Suppressor macrophage treated with lipopolysaccharide for 1 hour (primary cell): ENCODE measurements at regions not wholly inside any gene's neighbourhood (a gene's known extent, or its start where the extent isn't known, plus 50 kb on each side); places are given as distances from the start of the nearest gene placed in this dataset.
"Not testable (repeated sequence)": the region's sequence is repeated elsewhere in the genome, so short reads cannot be mapped to it uniquely, and the experiment has no call there.

Experiments used
- DNase-seq, 3 donors: peaks; one replicate each; pipeline ENCODE4 v3.0.0-alpha.2; 2020 to 2022

GRCh38 chr20:63145156-63145555 is 70.8 kb downstream of the YTHDF1 start:
- DNase-seq = no peak

- no peak for DNase-seq
Observed at GRCh38 chr20:63142933-63143332, 73.0 kb downstream of the YTHDF1 start.

- no peak for DNase-seq
Observed at GRCh38 chr20:63141531-63141930, 74.4 kb downstream of the YTHDF1 start.

- DNase-seq = no peak
Observed at GRCh38 chr20:63140514-63141433, 75.2 kb downstream of the YTHDF1 start.

GRCh38 chr20:63139837-63140236 is 76.1 kb downstream of the YTHDF1 start:
- DNase-seq = no peak

- DNase-seq = no peak
Observed at GRCh38 chr20:63139356-63139755, 76.6 kb downstream of the YTHDF1 start.

- DNase-seq = no peak
Observed at GRCh38 chr20:63138855-63139341, 77.0 kb downstream of the YTHDF1 start.

- DNase-seq = no peak
Observed at GRCh38 chr20:63137851-63138415, 78.0 kb downstream of the YTHDF1 start.

GRCh38 chr20:63136296-63136695 is 79.6 kb downstream of the YTHDF1 start:
- no peak for DNase-seq

- peak in 1 of 3 donors; percentile 4 for DNase-seq
Observed at GRCh38 chr20:63135411-63135810, 80.5 kb downstream of the YTHDF1 start.

GRCh38 chr20:63134711-63135361 is 81.1 kb downstream of the YTHDF1 start:
- DNase-seq = not testable (repeated sequence)

- DNase-seq = no peak
Observed at GRCh38 chr20:63134201-63134612, 81.7 kb downstream of the YTHDF1 start.

GRCh38 chr20:63133481-63134091 is 82.3 kb downstream of the YTHDF1 start:
- DNase-seq = no peak

- DNase-seq = no peak
Observed at GRCh38 chr20:63132715-63133471, 83.0 kb downstream of the YTHDF1 start.

- no peak for DNase-seq
Observed at GRCh38 chr20:63132131-63132714, 83.7 kb downstream of the YTHDF1 start.

GRCh38 chr20:63130658-63131577 is 85.0 kb downstream of the YTHDF1 start:
- DNase-seq = no peak

GRCh38 chr20:63129991-63130657 is 85.8 kb downstream of the YTHDF1 start:
- DNase-seq = no peak

- no peak for DNase-seq
Observed at GRCh38 chr20:63129376-63129965, 86.5 kb downstream of the YTHDF1 start.

- no peak for DNase-seq
Observed at GRCh38 chr20:63128956-63129355, 87.0 kb downstream of the YTHDF1 start.

GRCh38 chr20:63128367-63128766 is 87.6 kb downstream of the YTHDF1 start:
- DNase-seq = no peak
